HG03460 (cell line): ENCODE measurements at regions not wholly inside any gene's neighbourhood (a gene's known extent, or its start where the extent isn't known, plus 50 kb on each side); places are given as distances from the start of the nearest gene placed in this dataset.
"Not testable (repeated sequence)": the region's sequence is repeated elsewhere in the genome, so short reads cannot be mapped to it uniquely, and the experiment has no call there.

Experiments used
- ATAC-seq: cut with Tn5 transposase; IDR thresholded peaks from one replicate; pipeline ENCODE4 v1.9.1; 2021; ENCODE audit not compliant: unreplicated experiment

DNA sequence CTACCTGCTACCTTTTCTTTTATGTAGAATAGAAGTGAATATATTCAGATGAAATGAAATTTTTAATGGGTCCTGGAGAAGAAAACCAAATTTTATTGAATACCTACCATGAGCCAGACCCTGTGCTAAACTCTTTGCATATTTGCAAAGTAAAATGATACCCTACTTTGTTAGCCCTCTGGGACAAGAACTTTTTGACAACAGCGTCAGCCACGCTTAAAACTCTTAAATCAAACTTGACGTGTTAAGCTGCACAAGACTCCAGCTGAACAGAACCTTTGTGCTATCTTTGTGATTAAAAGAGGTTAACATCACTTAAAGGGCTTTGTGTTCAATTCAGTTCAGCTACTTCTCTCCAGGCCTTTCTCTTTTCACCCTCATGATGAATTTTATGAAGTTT is 316.5 kb downstream of the MEX3B start:
- ATAC-seq: no peak

DNA sequence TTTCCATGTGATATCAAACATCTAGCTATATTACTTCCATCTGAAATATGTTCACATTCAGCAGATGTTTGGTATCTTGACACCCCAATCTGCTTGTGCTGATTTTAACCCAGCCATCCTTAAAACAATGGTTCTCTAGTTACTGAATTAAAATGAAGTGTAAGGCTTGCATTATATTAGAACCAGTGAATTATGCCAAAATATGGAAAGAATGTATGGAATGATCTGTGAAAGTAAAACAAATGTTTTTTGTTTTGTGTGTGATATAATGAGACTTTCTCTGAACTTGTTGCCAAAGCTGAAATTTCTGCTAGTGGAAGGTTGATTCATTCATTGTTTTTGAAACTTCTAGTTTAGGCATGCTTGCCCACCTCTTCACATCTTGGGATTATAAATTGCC is 317.1 kb downstream of the MEX3B start:
- no peak for ATAC-seq

DNA sequence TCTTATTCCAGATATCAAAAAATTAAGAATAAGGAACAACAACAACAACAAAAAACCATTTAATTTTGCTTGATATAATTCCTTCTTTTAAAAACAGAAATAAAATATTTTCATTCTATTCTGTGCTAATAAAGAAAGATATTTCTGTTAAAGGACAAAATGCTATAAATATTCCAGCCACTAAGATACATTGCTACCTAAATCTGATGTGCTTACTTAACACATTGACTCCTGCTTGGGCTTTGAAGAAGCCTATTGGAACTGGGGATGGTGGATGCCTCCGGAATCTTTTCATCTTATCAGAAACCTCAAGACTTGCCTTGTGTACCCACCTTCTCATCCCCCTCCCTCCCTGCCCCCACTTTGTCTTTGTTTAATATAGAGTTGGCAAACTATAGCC is 320.2 kb downstream of the MEX3B start:
- ATAC-seq: no peak

- no peak for ATAC-seq
Measured at GRCh38 chr15:81724536-81724935, 321.3 kb downstream of the MEX3B start.

DNA sequence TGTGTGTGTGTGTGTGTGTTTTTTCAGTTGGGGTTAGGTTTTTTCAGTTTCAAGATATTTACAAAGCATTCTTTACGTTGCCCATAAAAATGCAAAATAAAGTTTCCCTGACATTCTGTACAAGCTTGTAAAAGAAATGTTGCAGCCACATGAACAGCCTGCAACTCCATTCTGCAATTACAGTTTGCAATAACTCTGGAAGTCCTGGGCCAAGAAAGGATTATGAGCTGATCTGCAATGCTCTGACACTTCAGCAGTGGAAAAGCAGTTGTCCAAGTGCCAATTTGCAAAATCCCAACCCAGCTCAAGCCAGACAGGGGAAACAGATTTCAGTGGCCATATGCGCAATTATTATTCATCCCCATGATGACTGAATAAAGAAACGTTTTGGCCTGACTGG is 322.1 kb downstream of the MEX3B start:
- no peak for ATAC-seq

- no peak for ATAC-seq
Measured at GRCh38 chr15:81723113-81723651, 322.6 kb downstream of the MEX3B start.

DNA sequence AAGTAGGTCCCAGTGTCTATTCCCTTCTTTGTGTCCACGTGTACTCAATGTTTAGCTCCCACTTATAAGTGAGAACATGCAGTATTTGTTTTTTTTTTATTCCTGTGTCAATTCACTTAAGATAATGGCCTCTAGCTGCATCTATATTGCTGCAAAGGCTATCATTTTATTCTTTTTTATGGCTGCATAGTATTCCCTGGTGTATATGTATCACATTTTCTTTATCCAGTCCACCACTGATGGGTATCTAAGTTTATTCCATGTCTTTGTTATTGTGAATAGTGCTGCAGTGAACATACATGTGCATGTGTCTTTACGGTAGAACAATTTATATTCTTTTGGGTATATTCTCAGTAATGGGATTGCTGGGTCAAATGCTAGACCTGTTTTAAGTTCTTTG is 329.4 kb downstream of the MEX3B start:
- not testable (repeated sequence) for ATAC-seq

DNA sequence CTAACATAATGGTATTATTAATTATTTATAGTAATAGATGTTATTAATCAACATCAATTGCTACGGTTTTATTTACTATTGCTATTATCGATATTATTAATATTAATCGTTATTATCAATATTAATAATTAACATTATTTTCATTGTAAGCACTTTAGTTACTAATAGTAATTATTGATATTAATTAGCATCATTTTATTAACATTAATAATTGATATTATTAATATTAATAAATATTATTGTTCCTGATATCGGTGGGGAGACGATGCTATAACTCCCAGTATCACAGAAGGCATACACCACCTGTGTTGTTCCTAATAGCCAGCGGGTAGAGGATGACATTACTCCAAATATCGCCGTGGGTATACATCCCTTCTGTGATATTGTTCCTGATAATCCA is 335.5 kb downstream of the MEX3B start:
- ATAC-seq: no peak

GRCh38 chr15:81706816-81707346 is 332.9 kb upstream of the TMC3 start:
- not testable (repeated sequence) for ATAC-seq

GRCh38 chr15:81705727-81706126 is 331.7 kb upstream of the TMC3 start:
- not testable (repeated sequence) for ATAC-seq

- ATAC-seq: no peak
Measured at GRCh38 chr15:81686021-81686420, 312.0 kb upstream of the TMC3 start.

- no peak for ATAC-seq
Measured at GRCh38 chr15:81685237-81685636, 311.2 kb upstream of the TMC3 start.

DNA sequence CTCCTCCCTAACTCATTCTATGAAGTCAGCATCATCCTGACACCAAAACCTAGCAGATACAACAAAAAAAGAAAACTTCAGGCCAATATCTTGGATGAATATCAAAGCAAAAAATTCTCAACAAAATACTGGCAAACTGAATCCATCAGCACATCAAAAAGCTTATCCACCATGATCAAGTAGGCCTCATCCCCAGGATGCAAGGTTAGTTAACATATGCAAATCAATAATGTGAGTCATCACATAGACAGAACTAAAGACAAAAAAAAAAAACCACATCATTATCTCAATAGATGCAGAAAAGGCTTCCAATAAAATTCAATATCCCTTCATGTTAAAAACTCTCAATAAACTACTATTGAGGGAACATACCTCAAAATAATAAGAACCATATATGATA is 306.8 kb upstream of the TMC3 start:
- no peak for ATAC-seq

DNA sequence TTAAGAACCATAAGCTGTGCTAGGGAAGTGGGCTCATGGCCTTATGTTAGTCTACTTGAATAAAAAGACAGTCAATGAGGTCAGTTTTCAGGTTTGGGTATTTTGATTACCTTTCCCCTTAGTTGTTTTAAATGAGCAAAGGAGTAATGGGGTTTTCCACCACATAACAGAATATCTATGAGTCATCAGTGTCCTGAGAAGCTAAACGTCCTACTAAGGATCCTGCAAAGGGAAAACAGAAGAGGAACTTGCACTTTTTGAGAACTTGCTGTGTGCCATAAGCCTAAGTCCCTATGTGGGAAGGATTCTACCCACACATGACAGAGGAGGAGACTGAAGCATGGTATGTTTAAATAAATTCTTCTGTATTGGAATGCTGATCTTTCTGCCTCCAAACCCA is 292.8 kb upstream of the TMC3 start:
- ATAC-seq: no peak

- no peak for ATAC-seq
Measured at GRCh38 chr15:81660976-81661375, 287.0 kb upstream of the TMC3 start.

DNA sequence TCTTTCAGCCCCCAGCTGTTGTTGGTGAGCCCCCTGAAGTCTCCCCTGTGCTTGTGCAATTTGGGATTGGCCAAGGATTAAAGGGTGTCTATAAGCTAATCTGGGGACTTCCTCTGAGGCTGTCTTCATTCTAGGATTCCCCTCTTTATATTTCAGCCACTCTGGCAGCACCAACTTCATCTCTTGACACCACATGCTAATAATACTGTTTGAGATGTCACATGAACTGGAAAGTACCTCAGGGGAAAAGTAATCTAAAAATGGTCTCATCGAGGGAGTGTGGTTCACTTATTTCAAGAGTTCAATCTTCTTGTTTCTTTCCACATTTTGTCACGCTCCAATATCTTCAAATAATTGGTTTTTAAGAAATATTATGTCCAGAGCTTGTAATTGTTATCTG is 279.2 kb upstream of the TMC3 start:
- ATAC-seq: no peak

DNA sequence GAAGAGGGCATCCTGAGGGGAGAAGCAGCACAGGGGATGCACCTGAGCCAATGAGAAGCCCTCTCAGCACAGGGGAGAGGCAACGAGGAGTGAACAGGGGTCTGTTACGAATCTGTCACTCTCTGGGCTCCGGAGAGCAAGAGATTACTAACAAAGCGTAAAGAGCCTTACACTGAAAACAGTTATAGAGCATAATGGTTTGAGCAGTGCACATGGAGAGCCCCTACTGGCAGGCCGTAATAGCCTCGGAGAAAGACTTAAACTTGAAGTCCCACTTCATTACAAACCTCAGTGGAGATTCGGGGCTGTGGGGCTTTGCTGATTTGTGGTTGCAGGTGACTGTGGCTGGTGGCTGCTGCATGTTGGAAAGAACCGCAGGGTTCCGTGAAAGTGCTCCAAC is 271.5 kb upstream of the TMC3 start:
- no peak for ATAC-seq

- no peak for ATAC-seq
Measured at GRCh38 chr15:81643771-81644170, 269.8 kb upstream of the TMC3 start.

GRCh38 chr15:81642451-81642990 is 268.5 kb upstream of the TMC3 start:
- no peak for ATAC-seq

DNA sequence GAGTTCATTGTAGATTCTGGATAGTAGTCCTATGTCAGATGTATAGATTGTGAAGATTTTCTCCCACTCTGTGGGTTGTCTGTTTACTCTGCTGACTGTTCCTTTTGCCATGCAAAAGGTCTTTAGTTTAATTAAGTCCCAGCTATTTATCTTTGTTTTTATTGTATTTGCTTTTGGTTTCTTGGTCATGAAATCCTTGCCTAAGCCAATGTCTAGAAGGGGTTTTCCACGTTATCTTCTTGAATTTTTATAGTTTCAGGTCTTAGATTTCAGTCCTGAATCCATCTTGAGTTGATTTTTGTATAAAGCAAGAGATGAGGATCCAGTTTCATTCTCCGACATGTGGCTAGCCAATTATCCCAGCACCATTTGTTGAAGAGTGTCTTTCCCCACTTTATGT is 262.1 kb upstream of the TMC3 start:
- not testable (repeated sequence) for ATAC-seq

GRCh38 chr15:81633889-81634288 is 259.9 kb upstream of the TMC3 start:
- ATAC-seq: no peak

DNA sequence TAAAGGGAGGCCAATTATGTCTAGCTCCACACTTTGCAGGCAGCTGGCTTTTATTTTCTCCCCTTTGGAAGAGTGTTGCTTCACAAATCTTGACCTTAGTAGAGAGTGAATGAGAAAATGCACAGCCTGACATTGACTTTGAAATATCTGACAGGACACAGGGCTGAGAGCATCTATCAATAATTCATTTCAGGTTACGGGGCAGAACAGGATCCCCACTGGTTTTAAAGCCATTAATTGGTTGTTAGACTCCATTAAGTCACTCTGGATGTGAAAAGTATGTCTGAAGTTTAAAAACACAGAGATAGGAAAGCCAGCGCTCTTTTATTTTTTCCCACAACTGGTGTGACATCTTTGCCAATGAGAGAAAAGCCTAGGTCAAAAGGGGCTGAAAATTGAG is 251.9 kb upstream of the TMC3 start:
- ATAC-seq: no peak

DNA sequence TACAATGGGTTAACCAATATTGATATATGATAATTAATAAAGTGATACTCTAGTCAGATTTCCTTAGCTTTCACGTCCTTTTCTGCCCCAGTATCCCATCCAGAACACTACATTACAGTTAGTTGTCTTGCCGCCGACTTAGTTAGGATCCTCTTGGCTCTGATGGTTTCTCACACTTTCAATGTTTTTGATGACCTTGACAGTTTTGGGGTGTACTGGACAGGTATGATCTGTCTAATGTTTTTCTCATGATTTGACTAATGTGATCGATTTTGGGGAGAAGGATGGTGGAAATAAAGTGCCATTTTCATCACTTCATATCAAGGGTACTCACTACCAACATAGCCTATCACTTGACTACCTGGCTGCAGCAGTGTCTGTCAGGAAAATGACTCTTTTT is 245.0 kb upstream of the TMC3 start:
- no peak for ATAC-seq
